Psoas muscle (tissue), 7 donors: ENCODE measurements at regions not wholly inside any gene's neighbourhood (a gene's known extent, or its start where the extent isn't known, plus 50 kb on each side); places are given as distances from the start of the nearest gene placed in this dataset.

Source experiments
- ATAC-seq, 4 donors: fragments of 200-7000 bp; cut with Tn5 transposase; one replicate each; pipeline ENCODE4 v1.9.1; 2020; ENCODE audit warnings: moderate library complexity in 3 of 4, mild to moderate bottlenecking in 2 of 4
- DNase-seq, 2 donors: peaks; one replicate each; pipeline ENCODE4 v3.0.0-alpha.2; 2020
- H3K27ac ChIP-seq: fragments of 200-600 bp; one replicate; pipeline ENCODE4 v1.8.0; 2022
- H3K27me3 ChIP-seq, 3 donors: fragments of 200-600 bp in 1 of 3; one replicate each; pipeline versions ENCODE4 v1.6.1 to v1.8.0; 2013 to 2022; ENCODE audit warnings: low read length in 2 of 3, mild to moderate bottlenecking in 2 of 3, moderate library complexity in 1 of 3; ENCODE audit not compliant: insufficient read depth in 3 of 3
- H3K36me3 ChIP-seq, 2 donors: fragments of 200-600 bp in 1 of 2; one replicate each; pipeline versions ENCODE4 v1.6.1 to v1.8.0; 2013 to 2022; ENCODE audit warnings: low read depth in 1 of 2, mild to moderate bottlenecking in 1 of 2, moderate library complexity in 1 of 2; ENCODE audit not compliant: insufficient read depth in 1 of 2
- H3K4me1 ChIP-seq: fragments of 200-600 bp; one replicate; pipeline ENCODE4 v1.8.0; 2022
- H3K4me3 ChIP-seq: fragments of 200-600 bp; one replicate; pipeline ENCODE4 v1.8.0; 2022; ENCODE audit warnings: mild to moderate bottlenecking
- H3K9me3 ChIP-seq: fragments of 200-600 bp; one replicate; pipeline ENCODE4 v1.8.0; 2022
- WGBS, 3 donors: extraction: QIAGEN DNeasy Blood & Tissue Kit; methylation state at CpG; one replicate each; pipeline versions ENCODE4 v1.1.6 to v1.1.7; 2013; 5-methylcytosine and 5-hydroxymethylcytosine counted together
- intact Hi-C, 2 donors: fragments of 100-400 bp; cut with DNase I; formaldehyde crosslinking; loops; one replicate each; pipeline versions ENCODE4 v1.11.0 to v1.14.2; 2022
- TF ChIP-seq, protein P1 (sequence below): fragments of 200-600 bp; IDR thresholded peaks from one replicate; pipeline ENCODE4 v1.8.0; 2022; ENCODE audit warnings: antibody characterized with exemption
- donor health status: healthy with polysubstance abuse.
- donor health status: DM: no; HTN: no; CAD: no; lungs with moderate emphysema.
- donor health status: Bipolar disorder and iron deficiency.
- donor health status: healthy.
- donor health status: DM: yes; HTN: yes; CAD: no.
- donor health status: DM: no; HTN: no; CAD: no.
- donor health status: DM: yes; HTN: yes; CAD: no.

DNA sequence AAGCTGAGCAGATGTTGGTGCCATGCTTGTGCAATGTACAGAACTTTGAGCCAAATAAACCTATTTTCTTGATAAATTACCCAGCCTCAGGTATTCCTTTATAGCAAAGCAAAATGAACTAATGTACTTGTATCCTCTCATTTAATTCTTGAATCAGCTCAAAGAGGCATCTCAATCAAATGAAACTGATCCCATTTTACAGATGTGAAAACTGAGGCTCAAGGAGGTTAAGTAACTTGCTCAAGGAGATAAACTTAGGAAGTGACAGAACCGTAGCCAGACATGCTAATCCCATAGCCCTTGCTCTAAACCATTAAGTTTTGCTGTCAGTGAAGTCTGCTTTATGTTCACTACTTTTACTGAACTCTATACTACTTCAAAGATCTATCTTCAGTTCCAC is 467.0 kb upstream of the UBE2E3 start:
- Histone ChIP-seq H3K4me1 (no peaks in the 10 kb centered on the region), H3K36me3 (no peaks in the 10 kb centered on the region), H3K9me3 (no peaks in the 10 kb centered on the region), H3K4me3 (no peak overlapping the region), H3K27me3 (no peaks in the 10 kb centered on the region), H3K27ac (no peak overlapping the region)
- TF ChIP-seq, protein P1, sequence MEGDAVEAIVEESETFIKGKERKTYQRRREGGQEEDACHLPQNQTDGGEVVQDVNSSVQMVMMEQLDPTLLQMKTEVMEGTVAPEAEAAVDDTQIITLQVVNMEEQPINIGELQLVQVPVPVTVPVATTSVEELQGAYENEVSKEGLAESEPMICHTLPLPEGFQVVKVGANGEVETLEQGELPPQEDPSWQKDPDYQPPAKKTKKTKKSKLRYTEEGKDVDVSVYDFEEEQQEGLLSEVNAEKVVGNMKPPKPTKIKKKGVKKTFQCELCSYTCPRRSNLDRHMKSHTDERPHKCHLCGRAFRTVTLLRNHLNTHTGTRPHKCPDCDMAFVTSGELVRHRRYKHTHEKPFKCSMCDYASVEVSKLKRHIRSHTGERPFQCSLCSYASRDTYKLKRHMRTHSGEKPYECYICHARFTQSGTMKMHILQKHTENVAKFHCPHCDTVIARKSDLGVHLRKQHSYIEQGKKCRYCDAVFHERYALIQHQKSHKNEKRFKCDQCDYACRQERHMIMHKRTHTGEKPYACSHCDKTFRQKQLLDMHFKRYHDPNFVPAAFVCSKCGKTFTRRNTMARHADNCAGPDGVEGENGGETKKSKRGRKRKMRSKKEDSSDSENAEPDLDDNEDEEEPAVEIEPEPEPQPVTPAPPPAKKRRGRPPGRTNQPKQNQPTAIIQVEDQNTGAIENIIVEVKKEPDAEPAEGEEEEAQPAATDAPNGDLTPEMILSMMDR = no peak
- DNase-seq (no peak), ATAC-seq (no peak)
- intact Hi-C loops = no loop called here
- 60 to 77% (median 75%) methylated on average over 1 of the region's 1 CpG for WGBS, 3 donors

DNA sequence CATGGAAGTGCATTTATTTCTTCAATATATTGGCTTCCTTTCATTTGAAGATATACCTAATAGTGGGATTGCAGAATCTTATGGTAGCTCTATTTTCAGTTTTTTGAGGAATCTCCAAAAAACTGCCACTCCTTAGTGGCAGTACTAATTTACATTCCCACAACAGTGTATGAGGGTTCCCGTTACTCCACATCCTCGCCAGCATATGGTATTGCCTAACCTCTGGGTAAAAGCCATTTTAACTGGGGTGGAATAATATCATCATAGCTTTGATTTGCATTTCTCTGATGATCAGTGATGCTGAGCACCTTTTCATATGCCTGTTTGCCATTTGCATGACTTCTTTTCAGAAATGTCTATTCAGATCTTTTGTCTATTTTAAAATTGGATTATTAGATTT is 471.9 kb upstream of the UBE2E3 start:
- H3K9me3 ChIP-seq = no peaks in the 10 kb centered on the region
- intact Hi-C loops = no loop called here
- no peak overlapping the region for H3K27ac ChIP-seq
- no peaks in the 10 kb centered on the region for H3K36me3 ChIP-seq
- no peak overlapping the region for H3K4me3 ChIP-seq
- DNase-seq (no peak), ATAC-seq (no peak)
- no peaks in the 10 kb centered on the region for H3K4me1 ChIP-seq
- H3K27me3 ChIP-seq = no peaks in the 10 kb centered on the region
- TF ChIP-seq, protein P1 = no peak
- WGBS, 3 donors = 66 to 85% (median 78%) methylated on average over 2 of the region's 2 CpGs

DNA sequence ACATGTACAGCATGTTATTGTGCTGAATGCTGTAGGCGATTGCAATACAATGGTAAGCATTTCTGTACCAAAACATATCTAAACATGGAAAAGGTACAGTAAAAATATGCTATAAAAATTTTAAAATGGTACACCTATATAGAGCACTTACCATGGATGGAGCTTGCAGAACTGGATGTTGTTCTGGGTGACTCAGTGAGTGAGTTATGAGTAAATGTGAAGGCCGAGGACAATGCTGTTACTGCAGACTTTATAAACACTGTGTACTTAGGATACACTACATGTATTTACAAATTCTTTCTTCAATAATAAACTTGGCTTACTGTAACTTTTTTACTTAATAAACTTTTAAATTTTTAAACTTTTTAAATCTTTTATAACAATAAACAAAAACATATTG is 473.4 kb upstream of the UBE2E3 start:
- H3K36me3 ChIP-seq = no peaks in the 10 kb centered on the region
- TF ChIP-seq, protein P1 = no peak
- no peak overlapping the region for H3K27ac ChIP-seq
- no peaks in the 10 kb centered on the region for H3K9me3 ChIP-seq
- intact Hi-C loops = no loop called here
- 62 to 88% (median 83%) methylated on average over 2 of the region's 2 CpGs for WGBS, 3 donors
- no peak overlapping the region for H3K4me3 ChIP-seq
- no peaks in the 10 kb centered on the region for H3K4me1 ChIP-seq
- ATAC-seq (no peak), DNase-seq (no peak)
- no peaks in the 10 kb centered on the region for H3K27me3 ChIP-seq

DNA sequence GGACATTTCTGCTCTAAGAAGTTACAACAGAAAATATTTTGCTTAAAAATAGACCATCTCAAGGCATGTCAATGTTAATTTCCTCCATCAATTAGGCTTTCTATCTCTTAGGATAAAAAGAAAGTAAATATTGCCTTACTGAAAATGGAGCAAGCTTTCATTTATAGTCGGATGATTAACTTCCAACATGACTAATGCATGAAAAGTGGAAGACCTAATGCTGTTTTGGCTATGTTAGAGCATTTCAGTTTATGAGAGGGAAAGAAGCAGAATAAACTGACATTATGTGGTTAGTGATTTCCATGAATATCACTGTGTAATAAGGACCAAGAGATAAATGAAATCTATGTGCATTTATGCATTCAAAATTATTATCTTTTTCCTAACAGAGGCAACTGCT is 475.2 kb upstream of the UBE2E3 start:
- ATAC-seq = no peak
- 68 to 85% (median 73%) methylated on average over 1 of the region's 1 CpG for WGBS, 3 donors
- Histone ChIP-seq H3K9me3 (no peaks in the 10 kb centered on the region), H3K4me3 (no peak overlapping the region), H3K27me3 (no peaks in the 10 kb centered on the region), H3K36me3 (no peaks in the 10 kb centered on the region), H3K4me1 (no peaks in the 10 kb centered on the region), H3K27ac (no peak overlapping the region)
- DNase-seq = no peak
- intact Hi-C loops = no loop called here
- TF ChIP-seq, protein P1 = no peak

DNA sequence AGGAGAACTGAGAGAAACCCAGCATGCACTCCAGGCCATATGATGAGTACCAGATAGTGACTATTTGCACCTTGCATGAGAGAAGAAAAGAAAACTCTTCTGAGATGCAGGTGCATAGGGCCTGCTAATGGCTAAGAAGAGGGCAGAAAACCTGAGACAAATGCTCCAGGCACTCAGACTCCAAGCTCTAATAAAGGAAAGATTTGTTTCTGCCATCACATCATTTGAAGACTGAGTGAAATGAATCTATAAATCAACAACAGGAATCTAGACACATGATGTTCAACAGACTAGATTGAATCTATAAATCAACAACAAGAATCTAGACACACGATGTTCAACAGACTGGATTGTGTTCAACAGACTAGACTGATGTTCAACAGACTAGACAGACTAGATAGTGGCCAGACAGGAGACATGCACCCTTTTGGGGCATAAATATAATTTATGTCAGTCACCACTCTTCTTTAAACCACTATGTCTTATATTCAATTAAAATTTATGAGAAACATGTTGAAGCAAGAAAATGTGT is 482.7 kb upstream of the UBE2E3 start:
- ATAC-seq (no peak), DNase-seq (no peak)
- Histone ChIP-seq H3K4me3 (no peak overlapping the region), H3K27ac (no peak overlapping the region), H3K27me3 (peaks cover 0 to 2% (median 0%) of the 10 kb centered on the region in 3 donors), H3K36me3 (no peaks in the 10 kb centered on the region), H3K4me1 (no peaks in the 10 kb centered on the region), H3K9me3 (no peaks in the 10 kb centered on the region)
- 26 to 61% (median 48%) methylated on average over 1 of the region's 1 CpG for WGBS, 3 donors
- intact Hi-C loops = no loop called here
- TF ChIP-seq, protein P1 = no peak
